ENCODE measurements at regions not wholly inside any gene's neighbourhood (a gene's known extent, or its start where the extent isn't known, plus 50 kb on each side); places are given as distances from the start of the nearest gene placed in this dataset.

DNA sequence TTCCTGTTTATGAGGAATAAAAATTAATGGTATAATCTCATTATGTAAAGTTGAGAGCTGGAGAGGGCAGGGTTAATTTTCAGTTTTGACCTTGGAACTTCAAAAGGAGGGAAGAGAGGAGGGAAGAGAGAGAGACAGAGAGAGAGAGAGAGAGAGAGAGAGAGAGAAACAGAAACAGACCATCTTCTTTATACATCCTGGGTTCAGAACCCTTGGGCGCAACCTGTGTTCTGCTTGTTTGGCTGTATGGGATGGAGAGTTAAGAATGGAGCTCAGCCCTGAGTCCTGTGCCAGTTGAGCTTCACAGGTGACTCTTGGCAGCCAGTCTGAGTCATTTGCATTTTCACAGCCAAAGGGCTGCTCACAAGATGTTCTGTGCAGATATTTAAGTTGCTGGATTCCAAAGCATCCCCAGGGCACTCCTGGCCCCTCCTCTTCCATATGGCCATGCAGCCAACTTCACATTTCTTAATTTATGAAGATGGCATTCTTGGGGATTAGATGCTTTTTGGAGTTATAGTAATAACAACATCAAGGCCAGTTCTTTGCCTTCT, 143.5 kb downstream of the CARTPT start:
- H3K4me1 ChIP-seq: no peaks in the 10 kb centered on the region

GRCh38 chr5:71864730-71865601, 145.9 kb downstream of the CARTPT start:
- no peaks in the 10 kb centered on the region for H3K36me3 ChIP-seq
- ATAC-seq (no peak), DNase-seq (no peak)
- TF ChIP-seq, protein P1, sequence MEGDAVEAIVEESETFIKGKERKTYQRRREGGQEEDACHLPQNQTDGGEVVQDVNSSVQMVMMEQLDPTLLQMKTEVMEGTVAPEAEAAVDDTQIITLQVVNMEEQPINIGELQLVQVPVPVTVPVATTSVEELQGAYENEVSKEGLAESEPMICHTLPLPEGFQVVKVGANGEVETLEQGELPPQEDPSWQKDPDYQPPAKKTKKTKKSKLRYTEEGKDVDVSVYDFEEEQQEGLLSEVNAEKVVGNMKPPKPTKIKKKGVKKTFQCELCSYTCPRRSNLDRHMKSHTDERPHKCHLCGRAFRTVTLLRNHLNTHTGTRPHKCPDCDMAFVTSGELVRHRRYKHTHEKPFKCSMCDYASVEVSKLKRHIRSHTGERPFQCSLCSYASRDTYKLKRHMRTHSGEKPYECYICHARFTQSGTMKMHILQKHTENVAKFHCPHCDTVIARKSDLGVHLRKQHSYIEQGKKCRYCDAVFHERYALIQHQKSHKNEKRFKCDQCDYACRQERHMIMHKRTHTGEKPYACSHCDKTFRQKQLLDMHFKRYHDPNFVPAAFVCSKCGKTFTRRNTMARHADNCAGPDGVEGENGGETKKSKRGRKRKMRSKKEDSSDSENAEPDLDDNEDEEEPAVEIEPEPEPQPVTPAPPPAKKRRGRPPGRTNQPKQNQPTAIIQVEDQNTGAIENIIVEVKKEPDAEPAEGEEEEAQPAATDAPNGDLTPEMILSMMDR (IDR thresholded peaks at IDR 0.05): no peak
- no peak overlapping the region for H3K27ac ChIP-seq
- H3K27me3 ChIP-seq: peaks cover 0 to 2% of the 10 kb centered on the region in 2 donors
- no peaks in the 10 kb centered on the region for H3K9me3 ChIP-seq
- no peak overlapping the region for H3K4me3 ChIP-seq
- no peaks in the 10 kb centered on the region for H3K4me1 ChIP-seq
- intact Hi-C loops (cut with DNase I): no loop called here

More for the DNA sequence above, 143.5 kb downstream of the CARTPT start:
- no peak for DNase-seq
- no peak overlapping the region for H3K27ac ChIP-seq
- H3K4me3 ChIP-seq: no peak overlapping the region
- no peaks in the 10 kb centered on the region for H3K27me3 ChIP-seq
- no peaks in the 10 kb centered on the region for H3K9me3 ChIP-seq
- intact Hi-C loops (cut with DNase I): no loop called here
- TF ChIP-seq, protein P1 (IDR thresholded peaks at IDR 0.05): no peak
- no peak for ATAC-seq
- no peaks in the 10 kb centered on the region for H3K36me3 ChIP-seq

GRCh38 chr5:71865665-71866320, 146.7 kb downstream of the CARTPT start:
- Histone ChIP-seq H3K36me3 (no peaks in the 10 kb centered on the region), H3K27ac (no peak overlapping the region), H3K9me3 (peaks cover 0 to 4% of the 10 kb centered on the region in 2 donors), H3K27me3 (peaks cover 0 to 2% of the 10 kb centered on the region in 2 donors), H3K4me1 (no peaks in the 10 kb centered on the region), H3K4me3 (no peak overlapping the region)
- TF ChIP-seq, protein P1 (IDR thresholded peaks at IDR 0.05): no peak
- intact Hi-C loops (cut with DNase I): no loop called here
- DNase-seq: no peak
- ATAC-seq: no peak

DNA sequence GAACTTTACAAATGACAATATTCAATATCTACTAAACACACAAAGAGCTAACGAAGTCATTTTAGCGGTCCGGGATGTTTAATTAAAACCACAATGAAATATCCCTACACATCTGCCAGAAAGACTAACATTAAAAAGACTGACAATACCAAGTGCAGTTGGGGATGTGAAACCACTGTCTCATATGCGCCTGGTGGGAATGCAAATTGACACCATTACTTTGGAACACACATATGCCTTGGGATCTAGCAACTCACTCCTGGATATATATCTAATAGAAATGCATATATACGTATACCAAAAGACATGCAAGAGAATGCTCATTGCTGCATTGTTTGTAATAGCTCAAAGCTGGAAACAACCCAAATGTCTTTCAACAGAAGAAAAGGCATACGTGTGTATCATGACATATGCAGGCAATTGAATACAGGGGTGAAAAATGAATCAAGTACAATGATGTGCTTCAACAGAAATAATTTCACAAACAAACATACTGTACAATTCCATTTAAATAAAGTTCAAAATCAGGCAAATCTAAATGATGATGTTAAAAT, 153.3 kb downstream of the CARTPT start:
- Histone ChIP-seq H3K4me1 (no peaks in the 10 kb centered on the region), H3K9me3 (peaks cover 0 to 4% of the 10 kb centered on the region in 2 donors), H3K27me3 (peaks cover 0 to 2% of the 10 kb centered on the region in 2 donors), H3K36me3 (no peaks in the 10 kb centered on the region), H3K27ac (no peak overlapping the region), H3K4me3 (no peak overlapping the region)
- DNase-seq (no peak), ATAC-seq (no peak)
- intact Hi-C loops (cut with DNase I): no loop called here
- TF ChIP-seq, protein P1 (IDR thresholded peaks at IDR 0.05): no peak

- H3K27me3 ChIP-seq: peaks cover 0 to 2% of the 10 kb centered on the region in 2 donors
- H3K36me3 ChIP-seq: no peaks in the 10 kb centered on the region
- ATAC-seq (no peak), DNase-seq (no peak)
- H3K4me3 ChIP-seq: no peak overlapping the region
- no peak overlapping the region for H3K27ac ChIP-seq
- peaks cover 0 to 4% of the 10 kb centered on the region in 2 donors for H3K9me3 ChIP-seq
- TF ChIP-seq, protein P1 (IDR thresholded peaks at IDR 0.05): no peak
- intact Hi-C loops (cut with DNase I): no loop called here
- no peaks in the 10 kb centered on the region for H3K4me1 ChIP-seq
Measured at GRCh38 chr5:71873191-71873591, 154.1 kb downstream of the CARTPT start.

All from left lung (tissue), 4 donors.